ENCODE measurements at regions not wholly inside any gene's neighbourhood (a gene's known extent, or its start where the extent isn't known, plus 50 kb on each side); places are given as distances from the start of the nearest gene placed in this dataset.

GRCh38 chr3:19025441-19025840, 122.9 kb upstream of the KCNH8 start:
- TF ChIP-seq, protein P1, sequence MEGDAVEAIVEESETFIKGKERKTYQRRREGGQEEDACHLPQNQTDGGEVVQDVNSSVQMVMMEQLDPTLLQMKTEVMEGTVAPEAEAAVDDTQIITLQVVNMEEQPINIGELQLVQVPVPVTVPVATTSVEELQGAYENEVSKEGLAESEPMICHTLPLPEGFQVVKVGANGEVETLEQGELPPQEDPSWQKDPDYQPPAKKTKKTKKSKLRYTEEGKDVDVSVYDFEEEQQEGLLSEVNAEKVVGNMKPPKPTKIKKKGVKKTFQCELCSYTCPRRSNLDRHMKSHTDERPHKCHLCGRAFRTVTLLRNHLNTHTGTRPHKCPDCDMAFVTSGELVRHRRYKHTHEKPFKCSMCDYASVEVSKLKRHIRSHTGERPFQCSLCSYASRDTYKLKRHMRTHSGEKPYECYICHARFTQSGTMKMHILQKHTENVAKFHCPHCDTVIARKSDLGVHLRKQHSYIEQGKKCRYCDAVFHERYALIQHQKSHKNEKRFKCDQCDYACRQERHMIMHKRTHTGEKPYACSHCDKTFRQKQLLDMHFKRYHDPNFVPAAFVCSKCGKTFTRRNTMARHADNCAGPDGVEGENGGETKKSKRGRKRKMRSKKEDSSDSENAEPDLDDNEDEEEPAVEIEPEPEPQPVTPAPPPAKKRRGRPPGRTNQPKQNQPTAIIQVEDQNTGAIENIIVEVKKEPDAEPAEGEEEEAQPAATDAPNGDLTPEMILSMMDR (conservative IDR thresholded peaks at IDR 0.05; ENCODE audit: low read depth, low read length): no peak
- no peak for TF ChIP-seq EZH2 (IDR thresholded peaks at IDR 0.05; ENCODE audit: borderline replicate concordance, low read depth, low read length, poor library complexity, severe bottlenecking)
